ENCODE measurements at regions not wholly inside any gene's neighbourhood (a gene's known extent, or its start where the extent isn't known, plus 50 kb on each side); places are given as distances from the start of the nearest gene placed in this dataset.

DNA sequence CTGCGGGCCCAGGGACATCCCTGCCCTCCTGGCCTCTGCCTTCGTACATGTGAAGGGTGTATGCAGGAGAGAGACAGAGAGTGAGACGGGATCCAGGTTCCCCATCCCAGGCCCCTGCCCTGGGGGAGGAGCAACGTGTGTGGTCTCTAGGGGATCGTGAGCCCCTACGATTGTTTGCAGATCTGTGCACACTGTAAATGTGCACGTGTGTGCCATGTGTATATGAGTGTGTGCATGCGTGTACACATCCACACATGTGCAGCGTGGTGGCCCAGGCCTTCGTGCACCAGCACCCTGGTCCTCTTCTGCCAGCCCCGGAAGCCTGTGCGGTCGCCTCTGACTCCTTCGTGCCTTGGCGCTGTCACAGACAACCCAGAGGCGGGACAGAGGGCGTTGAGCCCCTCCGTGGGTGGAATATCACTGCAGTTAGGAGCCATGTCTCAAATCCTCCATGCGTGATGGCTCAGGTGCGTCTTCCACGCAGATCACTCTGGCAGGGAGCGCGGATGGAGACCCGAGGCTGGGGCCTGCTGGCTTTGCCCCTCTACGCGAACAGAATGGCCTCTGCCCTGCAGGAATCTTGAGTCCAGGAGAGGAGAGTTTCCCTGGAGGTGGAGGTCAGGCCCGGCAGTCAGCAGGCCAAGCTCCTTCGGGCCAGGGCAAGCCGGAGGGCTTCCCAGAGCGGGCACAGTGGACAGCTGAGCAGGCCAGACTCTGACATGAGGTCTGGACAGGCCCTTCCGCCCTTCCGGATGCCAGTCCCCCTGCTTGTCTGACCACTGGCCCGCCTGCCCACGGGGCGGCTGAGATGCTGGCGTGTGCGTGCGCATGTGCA, 97.5 kb downstream of the UNCX start:
- no peak for DNase-seq (ENCODE audit: low read depth, low spot score)
- in situ Hi-C loops (cut with HindIII; ENCODE audit: low pct_unique_long_range_greater_than_20kb, low sequenced_read_pairs) = no loop called here

GRCh38 chr7:1330801-1331425, 98.2 kb downstream of the UNCX start:
- DNase-seq (ENCODE audit: low read depth, low spot score) = no peak
- in situ Hi-C loops (cut with HindIII; ENCODE audit: low pct_unique_long_range_greater_than_20kb, low sequenced_read_pairs) = no loop called here

- in situ Hi-C loops (cut with HindIII; ENCODE audit: low pct_unique_long_range_greater_than_20kb, low sequenced_read_pairs) = no loop called here
- no peak for DNase-seq (ENCODE audit: low read depth, low spot score)
These were observed 99.1 kb downstream of the UNCX start for GRCh38 chr7:1331561-1332467.

GRCh38 chr7:1336509-1336908, 103.8 kb downstream of the UNCX start:
- in situ Hi-C loops (cut with HindIII; ENCODE audit: low pct_unique_long_range_greater_than_20kb, low sequenced_read_pairs) = no loop called here
- DNase-seq (ENCODE audit: low read depth, low spot score) = no peak

GRCh38 chr7:1339611-1340010, 106.9 kb downstream of the UNCX start:
- no peak for DNase-seq (ENCODE audit: low read depth, low spot score)
- in situ Hi-C loops (cut with HindIII; ENCODE audit: low pct_unique_long_range_greater_than_20kb, low sequenced_read_pairs) = no loop called here

- DNase-seq (ENCODE audit: low read depth, low spot score) = no peak
- in situ Hi-C loops (cut with HindIII; ENCODE audit: low pct_unique_long_range_greater_than_20kb, low sequenced_read_pairs) = no loop called here
These were observed 107.4 kb downstream of the UNCX start for GRCh38 chr7:1340031-1340430.

GRCh38 chr7:1340461-1341360, 108.0 kb downstream of the UNCX start:
- in situ Hi-C loops (cut with HindIII; ENCODE audit: low pct_unique_long_range_greater_than_20kb, low sequenced_read_pairs) = no loop called here
- no peak for DNase-seq (ENCODE audit: low read depth, low spot score)

DNA sequence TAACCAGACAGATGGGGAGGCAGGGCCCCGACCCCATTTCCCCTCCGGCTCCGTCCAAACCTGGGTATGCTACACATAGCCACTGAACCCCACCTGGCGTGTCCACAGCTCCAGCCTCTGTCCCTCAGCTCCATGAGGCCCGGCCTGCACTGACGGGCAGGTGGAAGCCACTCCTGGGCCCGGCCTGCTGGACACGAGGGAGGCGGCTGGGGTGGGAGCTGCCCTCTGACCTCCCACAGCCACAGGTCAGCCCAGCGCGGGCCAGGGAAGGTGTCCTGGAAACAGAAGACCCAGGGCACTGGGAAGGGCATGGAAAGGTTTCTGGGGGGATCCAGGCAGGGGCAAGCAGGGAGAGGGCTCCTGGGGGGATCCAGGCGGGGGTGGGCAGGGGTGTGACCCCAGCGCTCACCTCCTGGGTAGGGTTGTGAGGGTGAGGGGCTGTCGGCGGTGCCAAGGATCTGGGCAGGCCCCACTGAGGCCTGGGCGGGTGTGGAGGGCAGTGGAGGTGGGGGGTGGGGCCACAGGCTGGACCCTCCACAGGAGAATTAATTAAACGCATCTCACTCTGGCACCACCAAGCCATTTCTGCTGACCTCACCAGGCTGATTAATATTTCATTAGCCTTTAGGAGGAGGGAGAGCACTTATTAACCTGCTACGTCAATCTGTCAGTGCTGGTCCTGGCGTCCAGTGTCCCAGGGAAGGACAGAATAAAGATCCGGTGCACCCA, 108.9 kb downstream of the UNCX start:
- no peak for DNase-seq (ENCODE audit: low read depth, low spot score)
- in situ Hi-C loops (cut with HindIII; ENCODE audit: low pct_unique_long_range_greater_than_20kb, low sequenced_read_pairs) = no loop called here

- in situ Hi-C loops (cut with HindIII; ENCODE audit: low pct_unique_long_range_greater_than_20kb, low sequenced_read_pairs) = no loop called here
- no peak for DNase-seq (ENCODE audit: low read depth, low spot score)
These were observed 109.5 kb downstream of the UNCX start for GRCh38 chr7:1342090-1342640.

- in situ Hi-C loops (cut with HindIII; ENCODE audit: low pct_unique_long_range_greater_than_20kb, low sequenced_read_pairs) = no loop called here
- no peak for DNase-seq (ENCODE audit: low read depth, low spot score)
These were observed 110.9 kb downstream of the UNCX start for GRCh38 chr7:1343551-1343950.

DNA sequence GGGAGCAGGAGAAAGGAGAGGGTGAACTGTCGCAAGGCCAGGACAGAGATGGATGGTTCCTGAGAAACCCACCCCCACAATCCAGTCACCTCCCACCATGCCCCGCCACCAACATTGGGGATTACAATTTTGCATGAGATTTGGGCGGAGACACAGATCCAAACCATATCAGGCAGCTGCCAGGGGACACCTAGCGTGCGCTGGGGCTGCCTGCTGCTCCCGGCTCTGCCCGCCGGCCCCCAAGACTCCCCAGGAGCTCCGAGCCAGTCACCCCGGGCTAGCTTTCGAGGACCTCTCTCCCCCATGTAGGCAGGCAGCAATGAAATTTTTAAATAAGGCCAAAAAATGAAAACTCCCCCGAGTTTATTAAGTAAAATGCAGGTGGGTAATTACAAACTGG, 111.7 kb downstream of the UNCX start:
- in situ Hi-C loops (cut with HindIII; ENCODE audit: low pct_unique_long_range_greater_than_20kb, low sequenced_read_pairs) = no loop called here
- no peak for DNase-seq (ENCODE audit: low read depth, low spot score)

GRCh38 chr7:1344981-1345701, 112.5 kb downstream of the UNCX start:
- DNase-seq (ENCODE audit: low read depth, low spot score) = no peak
- in situ Hi-C loops (cut with HindIII; ENCODE audit: low pct_unique_long_range_greater_than_20kb, low sequenced_read_pairs) = no loop called here

- in situ Hi-C loops (cut with HindIII; ENCODE audit: low pct_unique_long_range_greater_than_20kb, low sequenced_read_pairs) = no loop called here
- DNase-seq (ENCODE audit: low read depth, low spot score) = no peak
These were observed 113.2 kb downstream of the MICALL2 start for GRCh38 chr7:1345796-1346755.

- in situ Hi-C loops (cut with HindIII; ENCODE audit: low pct_unique_long_range_greater_than_20kb, low sequenced_read_pairs) = no loop called here
- no peak for DNase-seq (ENCODE audit: low read depth, low spot score)
These were observed 112.4 kb downstream of the MICALL2 start for GRCh38 chr7:1346851-1347250.
